Smooth muscle cell (in vitro differentiated cells): ENCODE measurements at regions not wholly inside any gene's neighbourhood (a gene's known extent, or its start where the extent isn't known, plus 50 kb on each side); places are given as distances from the start of the nearest gene placed in this dataset.

Experiments
- DNase-seq: peaks from one replicate; lab custom pipeline; 2025; ENCODE audit not compliant: unreplicated experiment; lab: John Stamatoyannopoulos, UW
- H2AFZ ChIP-seq: fragments of 200-600 bp; sonication (generic); 2 replicates; pipeline ENCODE4 v1.6.0; 2016; ENCODE audit warnings: antibody characterized with exemption, low read depth, mild to moderate bottlenecking
- H3F3A ChIP-seq: fragments of 200-600 bp; sonication (generic); 2 replicates; pipeline ENCODE4 v1.6.0; 2017; ENCODE audit warnings: antibody characterized with exemption, low read depth
- H3K27ac ChIP-seq: fragments of 200-600 bp; sonication (generic); 2 replicates; pipeline ENCODE4 v1.5.1; 2016; ENCODE audit warnings: low read depth, mild to moderate bottlenecking
- H3K27me3 ChIP-seq: fragments of 200-600 bp; sonication (generic); 2 replicates; pipeline ENCODE4 v1.6.1; 2016; ENCODE audit warnings: low read depth, mild to moderate bottlenecking
- H3K36me3 ChIP-seq: fragments of 200-600 bp; sonication (generic); 2 replicates; pipeline ENCODE4 v1.5.1; 2016; ENCODE audit warnings: low read depth
- H3K4me1 ChIP-seq: fragments of 200-600 bp; sonication (generic); 2 replicates; pipeline ENCODE4 v1.5.1; 2016; ENCODE audit warnings: low read depth
- H3K4me2 ChIP-seq: fragments of 200-600 bp; sonication (generic); 2 replicates; pipeline ENCODE4 v1.6.0; 2016; ENCODE audit warnings: mild to moderate bottlenecking
- H3K4me3 ChIP-seq: fragments of 200-600 bp; sonication (generic); 2 replicates; pipeline ENCODE4 v1.5.1; 2016; ENCODE audit warnings: mild to moderate bottlenecking
- H3K79me2 ChIP-seq: fragments of 200-600 bp; sonication (generic); 2 replicates; pipeline ENCODE4 v1.6.0; 2016; ENCODE audit warnings: low read depth, mild to moderate bottlenecking
- H3K9ac ChIP-seq: fragments of 200-600 bp; sonication (generic); 2 replicates; pipeline ENCODE4 v1.6.0; 2016; ENCODE audit warnings: low read depth
- H3K9me3 ChIP-seq: fragments of 200-600 bp; sonication (generic); replicated peaks from 2 replicates; pipeline ENCODE4 v1.5.1; 2016; ENCODE audit warnings: low read depth
- H4K20me1 ChIP-seq: fragments of 200-600 bp; sonication (generic); 2 replicates; pipeline ENCODE4 v1.6.0; 2016; ENCODE audit warnings: low read depth
- WGBS: methylation state at CpG from one replicate; pipeline ENCODE4 v1.1.7; 2016; ENCODE audit warnings: low lambda C conversion rate; 5-methylcytosine and 5-hydroxymethylcytosine counted together
- TF ChIP-seq, protein P1 (sequence below): fragments of 200-600 bp; sonication (generic); IDR thresholded peaks from 2 replicates; pipeline ENCODE4 v1.5.1; 2017; ENCODE audit warnings: borderline replicate concordance, mild to moderate bottlenecking, antibody characterized with exemption; ENCODE audit not compliant: insufficient read depth, poor library complexity, severe bottlenecking

GRCh38 chr13:47399599-47399998, 502.7 kb upstream of the HTR2A start:
- 82% methylated on average over 2 of the region's 2 CpGs for WGBS
- no peaks in the 10 kb centered on the region for H3K9me3 ChIP-seq
- H3K79me2 ChIP-seq, result no peaks in the 10 kb centered on the region

GRCh38 chr13:47397739-47398138, 500.9 kb upstream of the HTR2A start:
- H3K27ac ChIP-seq, result peak overlapping the region; percentile 1
- no peak for DNase-seq

More at GRCh38 chr13:47399599-47399998, 502.7 kb upstream of the HTR2A start:
- H3K4me1 ChIP-seq, result no peaks in the 10 kb centered on the region
- no peak overlapping the region for H3K4me2 ChIP-seq
- no peaks in the 10 kb centered on the region for H4K20me1 ChIP-seq
- no peaks in the 10 kb centered on the region for H3K36me3 ChIP-seq
- no peak overlapping the region for H3K27ac ChIP-seq
- H3F3A ChIP-seq, result no peaks in the 10 kb centered on the region
- H2AFZ ChIP-seq, result no peak overlapping the region
- no peak for DNase-seq
- TF ChIP-seq, protein P1, sequence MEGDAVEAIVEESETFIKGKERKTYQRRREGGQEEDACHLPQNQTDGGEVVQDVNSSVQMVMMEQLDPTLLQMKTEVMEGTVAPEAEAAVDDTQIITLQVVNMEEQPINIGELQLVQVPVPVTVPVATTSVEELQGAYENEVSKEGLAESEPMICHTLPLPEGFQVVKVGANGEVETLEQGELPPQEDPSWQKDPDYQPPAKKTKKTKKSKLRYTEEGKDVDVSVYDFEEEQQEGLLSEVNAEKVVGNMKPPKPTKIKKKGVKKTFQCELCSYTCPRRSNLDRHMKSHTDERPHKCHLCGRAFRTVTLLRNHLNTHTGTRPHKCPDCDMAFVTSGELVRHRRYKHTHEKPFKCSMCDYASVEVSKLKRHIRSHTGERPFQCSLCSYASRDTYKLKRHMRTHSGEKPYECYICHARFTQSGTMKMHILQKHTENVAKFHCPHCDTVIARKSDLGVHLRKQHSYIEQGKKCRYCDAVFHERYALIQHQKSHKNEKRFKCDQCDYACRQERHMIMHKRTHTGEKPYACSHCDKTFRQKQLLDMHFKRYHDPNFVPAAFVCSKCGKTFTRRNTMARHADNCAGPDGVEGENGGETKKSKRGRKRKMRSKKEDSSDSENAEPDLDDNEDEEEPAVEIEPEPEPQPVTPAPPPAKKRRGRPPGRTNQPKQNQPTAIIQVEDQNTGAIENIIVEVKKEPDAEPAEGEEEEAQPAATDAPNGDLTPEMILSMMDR, result no peak
- H3K4me3 ChIP-seq, result no peak overlapping the region
- no peak overlapping the region for H3K9ac ChIP-seq
- no peaks in the 10 kb centered on the region for H3K27me3 ChIP-seq

GRCh38 chr13:47396915-47397314, 500.1 kb upstream of the HTR2A start:
- H3K9me3 ChIP-seq, result peaks cover 3% of the 10 kb centered on the region
- H3K9ac ChIP-seq, result no peak overlapping the region
- H3K4me1 ChIP-seq, result no peaks in the 10 kb centered on the region
- no peaks in the 10 kb centered on the region for H4K20me1 ChIP-seq
- no peak overlapping the region for H3K4me2 ChIP-seq
- no peaks in the 10 kb centered on the region for H3F3A ChIP-seq
- no peak overlapping the region for H3K4me3 ChIP-seq
- no peak overlapping the region for H3K27ac ChIP-seq
- no peaks in the 10 kb centered on the region for H3K36me3 ChIP-seq
- 74% methylated on average over 5 of the region's 5 CpGs for WGBS
- H3K79me2 ChIP-seq, result no peaks in the 10 kb centered on the region
- DNase-seq, result no peak
- H2AFZ ChIP-seq, result no peak overlapping the region
- H3K27me3 ChIP-seq, result no peaks in the 10 kb centered on the region
- TF ChIP-seq, protein P1, result no peak

More at GRCh38 chr13:47397739-47398138, 500.9 kb upstream of the HTR2A start:
- no peaks in the 10 kb centered on the region for H3K4me1 ChIP-seq
- 10% methylated on average over 2 of the region's 2 CpGs for WGBS
- no peak overlapping the region for H2AFZ ChIP-seq
- TF ChIP-seq, protein P1, result no peak
- no peak overlapping the region for H3K4me2 ChIP-seq
- H3K9me3 ChIP-seq, result no peaks in the 10 kb centered on the region
- H3K9ac ChIP-seq, result no peak overlapping the region
- H3K27me3 ChIP-seq, result no peaks in the 10 kb centered on the region
- H3F3A ChIP-seq, result no peaks in the 10 kb centered on the region
- H3K36me3 ChIP-seq, result no peaks in the 10 kb centered on the region
- no peak overlapping the region for H3K4me3 ChIP-seq
- H4K20me1 ChIP-seq, result no peaks in the 10 kb centered on the region
- no peaks in the 10 kb centered on the region for H3K79me2 ChIP-seq

DNA sequence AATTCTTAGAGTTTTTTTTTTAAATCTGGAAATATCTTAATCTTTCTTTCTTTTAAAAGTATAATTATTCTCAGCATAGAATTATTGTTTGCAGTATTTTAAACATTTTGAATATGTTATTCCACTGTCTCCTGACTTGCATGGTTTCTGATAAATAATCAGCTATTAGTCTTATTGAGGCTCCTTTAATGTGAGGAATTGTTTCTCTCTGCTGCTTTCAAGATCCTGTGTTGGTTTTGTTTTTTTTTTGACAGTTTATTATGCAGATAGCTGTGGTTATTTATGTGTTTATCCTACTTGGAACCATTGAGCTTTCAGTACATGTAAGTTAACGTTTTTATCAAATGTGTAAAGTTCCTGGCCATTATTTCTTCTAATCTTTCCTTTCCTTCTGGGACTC, 477.9 kb upstream of the HTR2A start:
- H4K20me1 ChIP-seq, result no peaks in the 10 kb centered on the region
- no peak overlapping the region for H3K4me3 ChIP-seq
- H3K9ac ChIP-seq, result no peak overlapping the region
- 67% methylated on average over 1 of the region's 1 CpG for WGBS
- no peaks in the 10 kb centered on the region for H3K79me2 ChIP-seq
- no peaks in the 10 kb centered on the region for H3K4me1 ChIP-seq
- H3K27me3 ChIP-seq, result no peaks in the 10 kb centered on the region
- H3K4me2 ChIP-seq, result no peak overlapping the region
- H3K36me3 ChIP-seq, result no peaks in the 10 kb centered on the region
- no peaks in the 10 kb centered on the region for H3F3A ChIP-seq
- no peak overlapping the region for H3K27ac ChIP-seq
- H2AFZ ChIP-seq, result no peak overlapping the region
- DNase-seq, result no peak
- peaks cover 7% of the 10 kb centered on the region for H3K9me3 ChIP-seq
- TF ChIP-seq, protein P1, result no peak
